ENCODE measurements at regions not wholly inside any gene's neighbourhood (a gene's known extent, or its start where the extent isn't known, plus 50 kb on each side); places are given as distances from the start of the nearest gene placed in this dataset.

DNA sequence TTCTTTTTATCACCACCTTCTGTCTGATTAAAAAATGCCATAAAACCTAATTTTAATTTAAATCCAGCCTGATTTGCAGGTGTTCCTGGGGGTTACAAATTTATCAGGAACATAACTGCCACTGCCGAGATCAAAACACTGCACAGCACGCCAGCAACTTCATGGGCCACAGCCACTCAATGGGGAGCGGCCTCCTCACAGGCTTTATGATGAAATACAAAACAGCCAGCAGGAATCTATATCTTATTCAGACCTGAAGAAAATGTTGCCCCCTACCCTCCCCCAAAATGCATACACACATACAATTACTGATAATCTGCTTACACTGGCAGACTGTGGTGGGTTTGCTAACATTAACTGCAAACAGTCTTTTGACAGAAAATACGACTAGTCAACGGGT is 151.7 kb upstream of the POU5F2 start:
- TF ChIP-seq CTCF (IDR thresholded peaks at IDR 0.05) (no peak), POLR2A (IDR thresholded peaks at IDR 0.05) (no peak)
